IPS-20b (cell line): ENCODE measurements at regions not wholly inside any gene's neighbourhood (a gene's known extent, or its start where the extent isn't known, plus 50 kb on each side); places are given as distances from the start of the nearest gene placed in this dataset.

ENCODE experiments used
- H3K27ac ChIP-seq: one replicate; pipeline ENCODE4 v1.5.1; 2013; ENCODE audit warnings: low read length
- H3K27me3 ChIP-seq: 2 replicates; pipeline ENCODE4 v1.6.1; 2013; ENCODE audit warnings: mild to moderate bottlenecking, low read length, inconsistent platforms; ENCODE audit not compliant: insufficient read depth
- H3K36me3 ChIP-seq: 2 replicates; pipeline ENCODE4 v1.6.1; 2013; ENCODE audit warnings: low read depth, mild to moderate bottlenecking, inconsistent platforms, low read length, moderate library complexity; ENCODE audit not compliant: insufficient read depth
- H3K4me1 ChIP-seq: 2 replicates; pipeline ENCODE4 v1.6.1; 2013; ENCODE audit warnings: mild to moderate bottlenecking, control low read depth, inconsistent platforms, low read length, moderate library complexity; ENCODE audit not compliant: insufficient read depth
- H3K4me3 ChIP-seq: 2 replicates; pipeline ENCODE4 v1.5.1; 2013; ENCODE audit warnings: mild to moderate bottlenecking, low read length, inconsistent platforms
- H3K9ac ChIP-seq: 2 replicates; pipeline ENCODE4 v1.6.1; 2013; ENCODE audit warnings: low read depth, mild to moderate bottlenecking, inconsistent platforms, low read length, moderate library complexity
- H3K9me3 ChIP-seq: 2 replicates; pipeline ENCODE4 v1.6.1; 2013; ENCODE audit warnings: mild to moderate bottlenecking, low read depth, low read length, inconsistent platforms; ENCODE audit not compliant: insufficient read depth

DNA sequence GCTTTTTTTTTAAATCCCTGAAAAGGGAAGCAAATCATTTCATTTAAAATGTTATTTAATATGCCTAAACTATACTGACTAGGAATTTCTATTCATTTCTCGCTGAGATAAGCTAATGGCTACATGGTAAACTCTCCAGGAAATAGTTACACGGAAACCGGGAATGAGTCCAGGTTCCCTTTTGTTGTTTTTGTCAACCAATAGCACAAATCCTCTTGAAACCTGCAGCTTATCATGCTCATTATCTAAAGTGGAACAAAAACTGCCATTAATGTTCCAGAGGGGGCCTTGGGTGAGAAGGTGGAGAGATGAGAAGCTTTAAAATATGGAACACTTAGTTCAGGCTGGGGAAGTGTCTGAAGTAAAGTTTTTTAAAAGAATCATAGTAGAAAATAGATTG, 113.5 kb upstream of the ALCAM start:
- Histone ChIP-seq H3K9ac (no peak overlapping the region), H3K36me3 (no peaks in the 10 kb centered on the region), H3K4me3 (no peak overlapping the region), H3K9me3 (no peaks in the 10 kb centered on the region), H3K4me1 (peaks cover 17% of the 10 kb centered on the region), H3K27me3 (no peaks in the 10 kb centered on the region), H3K27ac (no peak overlapping the region)

DNA sequence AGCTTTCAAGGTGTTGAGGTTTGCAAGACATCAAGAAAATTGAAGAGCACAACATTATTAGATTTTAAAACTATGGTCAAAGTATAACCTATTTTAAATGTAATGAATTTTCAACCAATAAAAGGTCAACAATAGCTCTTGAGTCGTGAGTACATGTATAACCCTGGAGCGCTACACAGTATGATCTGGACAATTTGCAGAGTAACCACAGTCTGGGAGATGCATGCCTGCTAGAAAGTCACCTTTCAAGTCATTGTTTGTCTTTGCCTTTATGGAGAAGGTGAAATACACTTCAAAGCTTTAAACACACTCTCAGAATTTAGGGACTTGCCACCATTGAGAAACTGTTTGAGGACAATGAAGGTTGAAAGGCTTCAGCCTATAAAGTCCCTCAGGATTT, 112.6 kb upstream of the ALCAM start:
- Histone ChIP-seq H3K36me3 (no peaks in the 10 kb centered on the region), H3K27ac (no peak overlapping the region), H3K4me1 (peaks cover 17% of the 10 kb centered on the region), H3K27me3 (no peaks in the 10 kb centered on the region), H3K9me3 (no peaks in the 10 kb centered on the region), H3K9ac (no peak overlapping the region), H3K4me3 (no peak overlapping the region)

DNA sequence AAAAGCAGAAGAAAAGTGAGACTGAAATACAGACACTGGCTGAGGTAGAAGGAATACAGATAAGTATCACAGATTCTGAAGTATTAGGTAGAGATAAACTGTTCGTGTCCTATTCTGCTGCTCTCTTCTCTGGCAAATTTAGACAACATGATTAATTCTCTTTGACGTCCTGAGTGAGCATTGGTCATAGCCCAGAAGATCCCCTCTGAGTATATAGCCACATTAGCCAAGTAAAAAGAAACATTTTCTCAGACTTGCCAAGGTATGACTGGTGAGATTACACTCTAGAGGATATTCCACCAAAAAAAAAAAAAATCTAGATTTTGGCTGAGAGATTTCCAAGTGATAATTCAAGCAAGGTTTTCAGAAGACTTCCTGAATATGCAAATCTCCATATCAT, 111.4 kb upstream of the ALCAM start:
- H3K9me3 ChIP-seq: peaks cover 8% of the 10 kb centered on the region; the same call in 1 of the 2 replicates
- H3K27ac ChIP-seq: no peak overlapping the region
- H3K36me3 ChIP-seq: no peaks in the 10 kb centered on the region
- H3K9ac ChIP-seq: no peak overlapping the region
- H3K4me3 ChIP-seq: no peak overlapping the region
- no peaks in the 10 kb centered on the region for H3K27me3 ChIP-seq
- peaks cover 17% of the 10 kb centered on the region for H3K4me1 ChIP-seq

DNA sequence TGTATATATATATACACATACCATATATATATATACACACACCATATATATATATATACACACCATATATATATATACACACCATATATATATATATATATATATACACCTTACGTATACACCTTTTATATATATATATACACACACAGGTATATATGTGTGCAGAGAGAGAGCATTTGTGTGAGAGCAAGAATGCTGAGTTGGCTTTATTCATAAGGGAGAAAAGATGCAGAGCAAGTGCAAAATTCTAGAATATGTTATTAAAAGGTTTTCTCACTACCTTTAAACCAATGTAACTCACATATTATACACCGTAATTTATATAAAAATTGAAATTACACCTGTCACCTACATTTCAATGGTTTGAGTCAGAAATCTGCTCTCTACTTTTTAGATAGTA, 107.2 kb upstream of the ALCAM start:
- no peak overlapping the region for H3K9ac ChIP-seq
- no peaks in the 10 kb centered on the region for H3K36me3 ChIP-seq
- peaks cover 12% of the 10 kb centered on the region; the same call in 1 of the 2 replicates for H3K9me3 ChIP-seq
- no peak overlapping the region for H3K27ac ChIP-seq
- H3K27me3 ChIP-seq: no peaks in the 10 kb centered on the region
- peaks cover 1% of the 10 kb centered on the region; the same call in 1 of the 2 replicates for H3K4me1 ChIP-seq
- no peak overlapping the region for H3K4me3 ChIP-seq

DNA sequence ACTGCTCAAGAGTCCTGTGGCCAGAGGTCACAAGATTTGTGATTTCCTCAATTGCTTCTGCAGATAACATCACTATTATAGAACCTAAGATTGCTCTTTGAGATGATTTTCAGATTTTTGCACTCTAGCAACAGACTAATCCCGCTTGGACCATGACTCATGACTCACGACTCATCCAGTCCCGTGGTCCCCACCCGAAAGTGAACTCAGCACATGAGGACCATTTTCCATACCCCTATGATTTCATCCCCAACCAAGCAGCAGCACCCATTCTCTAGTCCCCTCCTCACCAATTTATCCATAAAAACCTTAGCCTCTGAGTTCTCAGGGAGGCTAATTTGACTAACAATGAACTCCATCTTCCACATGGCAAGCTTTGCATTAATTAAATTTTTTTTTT, 106.3 kb upstream of the ALCAM start:
- Histone ChIP-seq H3K36me3 (no peaks in the 10 kb centered on the region), H3K27ac (no peak overlapping the region), H3K4me3 (no peak overlapping the region), H3K9me3 (peaks cover 12% of the 10 kb centered on the region; the same call in 1 of the 2 replicates), H3K9ac (no peak overlapping the region), H3K27me3 (no peaks in the 10 kb centered on the region), H3K4me1 (no peaks in the 10 kb centered on the region)

DNA sequence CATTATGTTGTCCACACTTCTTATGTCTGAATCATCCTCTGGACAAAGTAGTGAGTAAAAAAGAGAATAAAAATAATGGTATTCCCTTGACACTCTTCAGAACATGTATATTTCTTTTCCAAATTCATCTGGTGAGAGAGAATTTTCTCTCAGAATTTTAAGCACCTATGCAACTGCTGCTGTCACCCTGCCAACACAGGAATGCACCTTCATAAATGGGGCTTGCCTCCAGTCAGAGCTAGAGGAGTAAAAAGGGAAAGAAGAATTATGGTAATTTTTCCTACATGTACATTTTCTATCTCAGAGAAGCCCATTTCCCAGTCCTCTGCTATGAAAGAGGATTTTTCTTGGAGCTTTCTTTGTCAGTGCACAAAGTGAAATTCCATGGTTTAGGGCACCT, 92.2 kb upstream of the ALCAM start:
- Histone ChIP-seq H3K27ac (no peak overlapping the region), H3K9me3 (no peaks in the 10 kb centered on the region), H3K4me3 (no peak overlapping the region), H3K27me3 (no peaks in the 10 kb centered on the region), H3K9ac (no peak overlapping the region), H3K36me3 (no peaks in the 10 kb centered on the region), H3K4me1 (0 out of 2 replicates have a peak, but pooled peaks cover 2% of the 10 kb centered on the region)

DNA sequence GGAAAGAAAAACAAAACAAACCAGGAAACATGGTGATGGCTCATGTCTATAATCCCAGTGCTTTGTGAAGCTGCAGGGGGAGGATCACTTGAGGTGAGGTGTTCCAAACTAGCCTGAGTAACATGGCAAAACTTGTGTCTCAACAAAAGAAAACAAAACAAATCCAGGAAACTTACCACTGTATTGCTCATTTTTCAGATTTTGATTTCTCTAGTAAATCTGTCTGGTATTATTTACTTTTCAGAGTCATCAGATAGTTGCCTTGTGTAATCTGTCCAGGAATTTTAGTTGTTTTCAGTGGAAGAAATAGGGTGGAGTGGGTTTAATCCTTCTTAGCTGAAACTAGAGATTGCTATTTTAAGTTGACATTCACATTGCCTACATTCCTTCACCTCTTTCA, 91.8 kb upstream of the ALCAM start:
- H3K27me3 ChIP-seq: no peaks in the 10 kb centered on the region
- H3K9ac ChIP-seq: no peak overlapping the region; the same call in 1 of the 2 replicates
- no peak overlapping the region for H3K4me3 ChIP-seq
- H3K4me1 ChIP-seq: 0 out of 2 replicates have a peak, but pooled peaks cover 2% of the 10 kb centered on the region
- no peaks in the 10 kb centered on the region for H3K36me3 ChIP-seq
- no peak overlapping the region for H3K27ac ChIP-seq
- H3K9me3 ChIP-seq: no peaks in the 10 kb centered on the region

DNA sequence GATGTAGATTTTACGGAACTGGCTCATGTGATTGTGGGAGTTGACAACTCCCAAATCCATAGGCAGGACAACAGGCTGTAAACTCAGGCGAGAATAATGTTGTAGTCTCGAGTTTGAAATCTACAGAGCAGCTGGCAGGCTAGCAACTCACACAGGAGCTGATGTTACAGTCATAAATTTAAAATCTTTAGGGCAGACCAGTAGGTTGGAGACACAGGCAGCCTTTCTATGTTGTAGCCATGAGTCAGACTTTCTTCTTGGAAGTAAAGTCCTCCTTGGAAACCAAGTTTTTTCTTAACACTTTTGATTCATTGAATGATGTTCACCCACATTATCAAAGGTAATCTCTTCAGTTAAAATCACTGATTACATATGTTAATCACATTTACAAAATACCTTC, 89.1 kb upstream of the ALCAM start:
- Histone ChIP-seq H3K9ac (no peak overlapping the region), H3K36me3 (no peaks in the 10 kb centered on the region), H3K27ac (no peak overlapping the region), H3K9me3 (no peaks in the 10 kb centered on the region), H3K4me1 (0 out of 2 replicates have a peak, but pooled peaks cover 2% of the 10 kb centered on the region), H3K4me3 (no peak overlapping the region), H3K27me3 (no peaks in the 10 kb centered on the region)

DNA sequence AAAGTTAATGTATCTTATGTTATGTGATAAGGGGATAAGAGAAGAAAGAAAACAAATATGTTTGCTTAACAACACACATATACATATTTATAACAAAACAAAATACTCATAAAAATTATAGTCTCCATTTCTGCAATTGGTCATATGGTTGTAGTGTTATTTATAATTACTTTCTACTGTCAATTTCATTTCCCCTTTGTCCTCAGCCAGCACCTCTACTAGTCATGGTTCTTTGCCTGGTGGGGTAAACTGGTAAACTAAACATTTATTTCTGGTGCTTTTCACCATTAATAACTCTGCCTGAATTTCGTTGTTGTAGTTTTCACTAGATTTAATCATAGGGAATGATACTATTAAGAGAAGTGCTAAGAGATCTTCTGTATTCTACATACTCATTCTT, 88.0 kb upstream of the ALCAM start:
- H3K36me3 ChIP-seq: no peaks in the 10 kb centered on the region
- H3K4me1 ChIP-seq: 0 out of 2 replicates have a peak, but pooled peaks cover 2% of the 10 kb centered on the region
- H3K4me3 ChIP-seq: no peak overlapping the region
- no peaks in the 10 kb centered on the region for H3K27me3 ChIP-seq
- H3K9ac ChIP-seq: no peak overlapping the region
- no peaks in the 10 kb centered on the region for H3K9me3 ChIP-seq
- no peak overlapping the region for H3K27ac ChIP-seq

DNA sequence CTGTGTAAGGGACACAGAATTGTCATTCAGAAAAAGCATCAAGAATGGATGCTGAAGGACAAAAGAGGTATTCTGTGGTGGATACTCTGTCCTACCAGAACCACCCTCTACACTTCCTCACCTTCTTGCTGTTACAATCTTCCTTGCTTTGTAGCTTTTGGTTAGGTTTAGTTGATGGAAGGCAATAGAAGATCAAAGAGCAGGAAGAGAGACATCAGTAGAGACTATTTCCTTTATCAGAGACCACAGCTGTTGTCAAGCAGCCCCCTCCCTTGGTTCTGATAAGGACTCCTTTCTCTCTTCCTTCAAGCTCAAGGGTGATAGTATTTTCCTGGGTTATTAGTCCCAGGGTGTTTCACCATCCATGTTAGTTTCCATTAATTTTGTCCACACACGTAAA, 84.7 kb upstream of the ALCAM start:
- Histone ChIP-seq H3K9me3 (no peaks in the 10 kb centered on the region), H3K27me3 (no peaks in the 10 kb centered on the region), H3K4me1 (no peaks in the 10 kb centered on the region), H3K9ac (no peak overlapping the region), H3K27ac (no peak overlapping the region), H3K4me3 (no peak overlapping the region), H3K36me3 (no peaks in the 10 kb centered on the region)

DNA sequence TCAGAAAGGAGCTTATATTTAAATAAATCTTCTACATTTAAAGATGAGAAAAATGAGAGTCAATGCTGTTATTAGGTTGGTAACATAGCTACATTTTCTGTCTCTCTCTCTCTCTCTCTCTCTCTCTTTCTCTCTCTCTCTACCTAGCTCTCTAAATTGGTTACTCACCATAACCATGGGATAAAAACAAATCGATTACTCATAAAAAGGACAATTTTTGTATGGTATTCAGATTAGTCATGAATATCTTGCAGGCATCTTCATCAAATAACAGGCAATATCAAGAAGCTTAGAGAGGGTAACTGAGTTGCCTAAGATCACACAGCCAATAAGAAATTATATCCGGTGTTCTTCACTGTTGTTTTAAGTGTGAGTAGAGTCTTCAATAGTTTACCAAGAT, 81.8 kb upstream of the ALCAM start:
- Histone ChIP-seq H3K27me3 (no peaks in the 10 kb centered on the region), H3K4me1 (no peaks in the 10 kb centered on the region), H3K27ac (no peak overlapping the region), H3K4me3 (no peak overlapping the region), H3K9ac (no peak overlapping the region), H3K36me3 (no peaks in the 10 kb centered on the region), H3K9me3 (no peaks in the 10 kb centered on the region)

DNA sequence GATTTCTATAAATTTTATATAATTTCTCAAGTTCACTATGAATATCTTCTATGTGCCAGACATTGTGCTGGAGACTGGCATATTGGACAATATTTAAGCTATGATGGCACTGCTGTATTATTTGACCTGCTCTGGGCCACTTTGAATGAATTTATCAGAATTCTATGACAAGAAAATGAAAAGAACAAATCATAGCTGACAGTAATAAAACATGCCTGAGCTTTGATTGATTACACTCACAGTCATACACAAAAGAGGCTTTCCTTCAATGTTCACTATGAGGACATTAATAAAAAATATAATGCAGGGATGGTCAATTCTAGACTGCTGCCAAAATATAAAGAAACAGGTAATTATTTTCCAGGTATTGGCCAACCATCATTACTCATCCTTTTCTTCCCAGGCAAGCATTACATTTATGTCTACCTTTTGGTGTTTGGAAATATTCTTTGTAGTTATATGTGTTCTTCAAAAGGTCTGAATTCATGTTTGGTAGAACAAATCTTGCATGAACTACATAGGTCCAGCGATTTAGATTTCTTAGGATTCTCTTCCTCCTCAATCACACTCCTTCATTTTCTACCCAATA, 81.0 kb upstream of the ALCAM start:
- H3K36me3 ChIP-seq: no peaks in the 10 kb centered on the region
- H3K9ac ChIP-seq: no peak overlapping the region
- H3K27ac ChIP-seq: no peak overlapping the region
- H3K4me1 ChIP-seq: no peaks in the 10 kb centered on the region
- H3K4me3 ChIP-seq: no peak overlapping the region
- no peaks in the 10 kb centered on the region for H3K9me3 ChIP-seq
- H3K27me3 ChIP-seq: no peaks in the 10 kb centered on the region
